ENCODE measurements at regions not wholly inside any gene's neighbourhood (a gene's known extent, or its start where the extent isn't known, plus 50 kb on each side); places are given as distances from the start of the nearest gene placed in this dataset.

DNA sequence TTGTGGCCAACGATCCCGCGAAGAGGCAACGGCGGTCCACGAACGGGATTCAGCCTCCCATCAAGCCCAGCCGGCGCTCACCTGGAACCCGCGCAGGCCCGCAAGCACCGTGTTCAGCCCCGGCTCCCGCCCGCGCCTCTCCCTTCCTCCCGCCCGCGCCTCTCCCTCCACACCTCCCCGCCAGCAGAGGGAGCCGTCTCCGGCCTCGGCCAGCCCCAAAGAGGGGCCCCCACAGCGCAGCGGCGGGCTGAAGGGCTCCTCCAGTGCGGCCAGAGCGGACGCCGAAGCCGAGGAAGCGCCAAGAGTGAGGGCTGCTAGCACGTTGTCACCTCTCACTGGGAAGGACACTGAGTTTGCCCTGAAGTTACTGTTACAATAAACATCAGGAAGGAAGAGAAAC, 55.3 kb upstream of the LAPTM4A start:
- Histone ChIP-seq H3K27ac (no peak overlapping the region), H3K4me3 (peak overlapping the region; percentile 48)
- TF ChIP-seq, protein P1, sequence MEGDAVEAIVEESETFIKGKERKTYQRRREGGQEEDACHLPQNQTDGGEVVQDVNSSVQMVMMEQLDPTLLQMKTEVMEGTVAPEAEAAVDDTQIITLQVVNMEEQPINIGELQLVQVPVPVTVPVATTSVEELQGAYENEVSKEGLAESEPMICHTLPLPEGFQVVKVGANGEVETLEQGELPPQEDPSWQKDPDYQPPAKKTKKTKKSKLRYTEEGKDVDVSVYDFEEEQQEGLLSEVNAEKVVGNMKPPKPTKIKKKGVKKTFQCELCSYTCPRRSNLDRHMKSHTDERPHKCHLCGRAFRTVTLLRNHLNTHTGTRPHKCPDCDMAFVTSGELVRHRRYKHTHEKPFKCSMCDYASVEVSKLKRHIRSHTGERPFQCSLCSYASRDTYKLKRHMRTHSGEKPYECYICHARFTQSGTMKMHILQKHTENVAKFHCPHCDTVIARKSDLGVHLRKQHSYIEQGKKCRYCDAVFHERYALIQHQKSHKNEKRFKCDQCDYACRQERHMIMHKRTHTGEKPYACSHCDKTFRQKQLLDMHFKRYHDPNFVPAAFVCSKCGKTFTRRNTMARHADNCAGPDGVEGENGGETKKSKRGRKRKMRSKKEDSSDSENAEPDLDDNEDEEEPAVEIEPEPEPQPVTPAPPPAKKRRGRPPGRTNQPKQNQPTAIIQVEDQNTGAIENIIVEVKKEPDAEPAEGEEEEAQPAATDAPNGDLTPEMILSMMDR (IDR thresholded peaks at IDR 0.05), result no peak
- no peak for DNase-seq (ENCODE audit: low spot score)

DNA sequence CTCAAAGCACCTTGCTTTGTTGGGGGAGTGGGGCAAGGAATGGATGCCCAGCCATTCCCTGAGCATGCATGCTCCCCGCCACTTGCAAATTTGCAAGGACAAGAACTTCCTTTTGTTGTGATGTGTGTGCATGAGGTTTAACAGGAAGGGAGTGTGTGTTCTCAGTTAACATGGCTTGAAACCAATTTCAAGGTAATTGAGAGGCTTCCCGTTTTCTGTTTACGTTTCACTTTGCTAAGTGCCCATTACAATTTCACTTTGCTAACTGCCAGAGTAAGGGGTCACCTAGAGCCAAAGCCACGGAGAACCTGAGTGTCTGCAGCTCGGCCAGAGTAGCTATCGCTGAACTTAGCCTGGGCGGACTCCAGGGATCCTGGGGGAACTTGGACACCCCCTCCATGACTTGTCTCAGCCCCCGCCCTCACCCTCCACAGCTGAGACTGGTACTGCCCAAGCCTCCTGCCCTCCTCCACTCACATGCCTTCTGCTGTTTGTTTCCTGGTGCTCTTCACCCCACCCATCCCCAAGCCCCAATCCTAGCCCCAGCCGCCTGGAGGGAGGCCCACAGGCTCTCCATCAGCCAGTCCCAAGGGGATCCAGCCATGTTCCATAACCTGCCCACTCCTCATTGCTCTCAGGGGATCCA, 53.6 kb upstream of the LAPTM4A start:
- DNase-seq (ENCODE audit: low spot score), result no peak
- H3K27ac ChIP-seq, result no peak overlapping the region
- TF ChIP-seq, protein P1 (IDR thresholded peaks at IDR 0.05), result no peak
- no peak overlapping the region for H3K4me3 ChIP-seq

DNA sequence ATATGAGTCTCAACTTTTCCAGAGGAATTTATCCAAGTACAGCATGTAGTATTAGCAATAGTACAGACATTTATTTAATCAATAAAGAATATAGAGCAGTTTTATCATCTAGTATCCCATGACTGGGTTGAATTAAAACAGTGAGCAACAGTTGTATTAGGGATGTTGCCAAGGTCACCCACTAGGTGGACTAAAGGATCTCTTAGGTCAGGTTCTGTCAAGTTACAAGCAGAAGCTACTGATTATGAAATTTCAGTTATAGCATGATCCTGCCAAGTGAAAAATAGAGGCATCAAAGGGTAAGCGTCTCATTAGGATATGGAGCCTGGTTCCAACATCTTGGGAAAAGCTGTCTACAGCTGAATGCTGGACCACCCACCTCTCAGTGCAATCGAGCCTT, 52.1 kb upstream of the LAPTM4A start:
- Histone ChIP-seq H3K4me3 (no peak overlapping the region), H3K27ac (no peak overlapping the region)
- TF ChIP-seq, protein P1 (IDR thresholded peaks at IDR 0.05), result no peak
- DNase-seq (ENCODE audit: low spot score), result no peak

Measured in coronary artery (tissue), 2 donors.